Omental fat pad (tissue), 3 donors: ENCODE measurements at regions not wholly inside any gene's neighbourhood (a gene's known extent, or its start where the extent isn't known, plus 50 kb on each side); places are given as distances from the start of the nearest gene placed in this dataset.

Source experiments
- ATAC-seq: fragments of 150-250 bp; one replicate; pipeline ENCODE4 v1.9.1; 2016; ENCODE audit warnings: mild to moderate bottlenecking, moderate library complexity; ENCODE audit not compliant: low FRiP score
- DNase-seq: peaks from one replicate; pipeline ENCODE4 v3.0.0-alpha.2; 2019; ENCODE audit warnings: low spot score
- TF ChIP-seq, protein P1 (sequence below), 3 donors: fragments of 450-650 bp; IDR thresholded peaks; one replicate each; pipeline ENCODE4 v1.5.1; 2016 to 2017; ENCODE audit warnings: antibody characterized with exemption in 3 of 3, mild to moderate bottlenecking in 3 of 3, moderate library complexity in 2 of 3

- TF ChIP-seq, protein P1, sequence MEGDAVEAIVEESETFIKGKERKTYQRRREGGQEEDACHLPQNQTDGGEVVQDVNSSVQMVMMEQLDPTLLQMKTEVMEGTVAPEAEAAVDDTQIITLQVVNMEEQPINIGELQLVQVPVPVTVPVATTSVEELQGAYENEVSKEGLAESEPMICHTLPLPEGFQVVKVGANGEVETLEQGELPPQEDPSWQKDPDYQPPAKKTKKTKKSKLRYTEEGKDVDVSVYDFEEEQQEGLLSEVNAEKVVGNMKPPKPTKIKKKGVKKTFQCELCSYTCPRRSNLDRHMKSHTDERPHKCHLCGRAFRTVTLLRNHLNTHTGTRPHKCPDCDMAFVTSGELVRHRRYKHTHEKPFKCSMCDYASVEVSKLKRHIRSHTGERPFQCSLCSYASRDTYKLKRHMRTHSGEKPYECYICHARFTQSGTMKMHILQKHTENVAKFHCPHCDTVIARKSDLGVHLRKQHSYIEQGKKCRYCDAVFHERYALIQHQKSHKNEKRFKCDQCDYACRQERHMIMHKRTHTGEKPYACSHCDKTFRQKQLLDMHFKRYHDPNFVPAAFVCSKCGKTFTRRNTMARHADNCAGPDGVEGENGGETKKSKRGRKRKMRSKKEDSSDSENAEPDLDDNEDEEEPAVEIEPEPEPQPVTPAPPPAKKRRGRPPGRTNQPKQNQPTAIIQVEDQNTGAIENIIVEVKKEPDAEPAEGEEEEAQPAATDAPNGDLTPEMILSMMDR (IDR thresholded peaks at IDR 0.05), result no peak
- DNase-seq (no peak), ATAC-seq (no peak)
These were observed 303.6 kb downstream of the LMX1A start for GRCh38 chr1:165052936-165053335.

- ATAC-seq (no peak), DNase-seq (no peak)
- TF ChIP-seq, protein P1 (IDR thresholded peaks at IDR 0.05), result no peak
These were observed 304.1 kb downstream of the LMX1A start for GRCh38 chr1:165052431-165052830.

GRCh38 chr1:165050246-165050645 is 306.3 kb downstream of the LMX1A start:
- DNase-seq (no peak), ATAC-seq (no peak)
- TF ChIP-seq, protein P1 (IDR thresholded peaks at IDR 0.05), result no peak

- TF ChIP-seq, protein P1 (IDR thresholded peaks at IDR 0.05), result no peak
- no peak for DNase-seq
- ATAC-seq, result no peak
These were observed 308.5 kb downstream of the LMX1A start for GRCh38 chr1:165047994-165048393.

DNA sequence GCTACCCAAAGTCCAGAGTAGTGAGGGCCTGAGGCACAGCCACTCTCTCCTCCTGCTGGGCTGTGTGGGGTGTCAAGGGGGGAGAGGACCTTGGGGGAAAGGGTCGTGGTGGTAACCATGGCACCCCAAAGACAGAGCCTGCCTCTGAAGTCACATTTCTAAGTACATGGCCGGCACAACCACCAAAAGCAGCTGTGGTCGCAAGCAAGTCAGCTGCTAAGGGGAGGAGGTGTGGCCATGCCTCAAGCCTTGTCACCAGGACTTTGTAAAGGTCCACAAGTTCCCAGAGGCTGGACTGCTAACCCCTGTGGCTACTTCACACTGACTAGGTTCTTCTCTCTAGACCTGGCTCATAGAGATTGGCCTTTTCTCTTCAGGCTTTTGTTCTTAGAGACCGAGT is 310.6 kb downstream of the LMX1A start:
- no peak for DNase-seq

DNA sequence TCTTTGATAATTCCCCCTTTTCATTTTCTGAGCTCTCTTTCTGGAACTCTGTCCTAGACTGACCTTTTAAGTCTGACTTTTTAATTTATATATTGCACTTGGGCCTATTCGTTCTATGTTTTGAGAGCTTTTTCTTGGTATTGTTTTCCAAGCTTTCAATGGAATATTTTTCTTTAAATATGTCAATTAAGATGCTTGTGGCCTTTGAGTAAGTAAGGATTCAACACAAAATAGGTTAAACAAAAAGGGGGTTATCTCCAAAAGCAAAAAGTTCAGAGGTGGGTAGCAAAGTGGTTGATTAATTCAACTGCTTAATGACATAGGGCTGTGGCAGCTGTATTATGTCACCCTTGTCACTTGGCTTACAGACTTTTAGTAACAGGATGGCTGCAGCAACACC is 315.9 kb downstream of the LMX1A start:
- TF ChIP-seq, protein P1 (IDR thresholded peaks at IDR 0.05), result no peak
- no peak for DNase-seq
- no peak for ATAC-seq

More for the DNA sequence above, 310.6 kb downstream of the LMX1A start:
- TF ChIP-seq, protein P1 (IDR thresholded peaks at IDR 0.05), result no peak
- no peak for ATAC-seq

DNA sequence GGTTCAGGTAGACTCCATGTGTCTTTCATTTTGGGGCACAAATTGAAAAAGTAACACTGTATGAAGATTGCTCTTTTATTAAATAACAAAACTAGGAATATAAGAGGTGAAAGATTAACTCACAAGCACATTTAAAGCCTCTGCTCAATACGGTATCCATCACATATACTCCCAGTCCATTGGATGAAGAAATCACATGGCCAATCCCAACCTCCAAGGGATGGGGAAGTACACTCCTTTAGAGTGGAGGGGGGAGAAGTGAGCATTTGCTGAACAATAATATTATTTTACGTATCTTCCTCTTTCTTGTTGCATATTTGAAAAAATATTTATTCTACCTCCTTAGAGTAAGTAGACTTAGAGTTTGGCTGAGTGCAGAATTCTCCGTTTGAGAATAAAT is 316.5 kb downstream of the LMX1A start:
- DNase-seq (no peak), ATAC-seq (no peak)
- TF ChIP-seq, protein P1 (IDR thresholded peaks at IDR 0.05), result no peak
